Tongue (tissue), 1 donor: ENCODE measurements at regions not wholly inside any gene's neighbourhood (a gene's known extent, or its start where the extent isn't known, plus 50 kb on each side); places are given as distances from the start of the nearest gene placed in this dataset.

Experiments used
- DNase-seq: peaks from one replicate; pipeline ENCODE4 v3.0.0-alpha.2; 2015

DNA sequence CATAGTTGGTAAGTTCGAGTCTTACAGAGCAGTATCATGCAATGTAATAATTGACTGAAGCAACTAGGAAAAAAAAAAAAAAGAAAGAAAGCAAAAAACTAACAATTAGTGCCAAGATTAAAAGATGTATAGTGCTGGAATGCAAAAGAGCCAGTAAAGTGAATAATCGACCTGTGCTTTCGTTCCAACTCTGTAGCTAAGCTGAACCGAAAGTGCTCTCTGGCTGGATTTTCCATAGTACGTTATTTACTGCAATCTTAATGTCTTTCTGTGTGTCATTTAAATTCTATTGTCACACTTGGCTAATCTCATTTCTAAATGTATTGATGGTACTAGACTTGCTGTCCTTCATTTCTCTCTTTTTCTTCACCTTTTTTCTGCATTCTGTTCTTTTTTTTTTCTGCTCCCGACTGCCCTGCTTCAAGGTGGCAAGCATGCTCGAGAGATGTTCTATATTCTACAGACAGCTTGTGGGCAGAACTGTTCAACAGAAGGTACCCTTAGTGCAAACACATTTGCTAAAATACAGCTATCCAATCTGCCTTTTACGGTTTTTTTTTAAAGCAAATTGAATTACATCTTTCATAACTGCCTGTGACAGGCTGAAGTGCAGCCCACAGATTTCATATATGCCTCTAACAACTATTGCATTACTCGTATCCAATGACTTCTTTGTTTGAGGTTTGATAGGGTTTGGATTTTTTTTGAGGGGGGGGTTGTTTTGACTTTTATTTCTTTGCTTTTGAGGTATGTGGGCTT is 204.2 kb upstream of the MTNR1B start:
- DNase-seq: no peak

DNA sequence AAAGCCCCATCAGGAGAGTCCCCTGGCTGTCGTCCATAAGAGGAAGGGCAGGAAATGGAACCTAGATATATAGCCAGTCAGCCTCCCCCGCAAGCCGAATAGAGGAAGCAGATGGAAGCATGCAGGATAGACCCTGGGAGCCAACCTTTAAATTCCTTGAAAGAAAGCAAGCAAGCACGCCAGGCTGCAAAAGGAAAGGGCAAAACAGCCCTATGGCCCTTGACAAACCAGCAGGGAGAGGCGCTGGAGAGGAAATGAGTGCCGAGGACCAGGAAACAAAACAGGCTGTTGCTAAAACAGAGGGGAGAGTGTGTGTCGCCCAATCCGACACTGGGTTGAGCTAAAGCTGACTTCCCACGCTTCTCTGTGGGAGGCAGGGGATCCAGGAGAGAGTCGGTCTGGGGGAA is 203.5 kb upstream of the MTNR1B start:
- DNase-seq: peak; percentile 30

DNA sequence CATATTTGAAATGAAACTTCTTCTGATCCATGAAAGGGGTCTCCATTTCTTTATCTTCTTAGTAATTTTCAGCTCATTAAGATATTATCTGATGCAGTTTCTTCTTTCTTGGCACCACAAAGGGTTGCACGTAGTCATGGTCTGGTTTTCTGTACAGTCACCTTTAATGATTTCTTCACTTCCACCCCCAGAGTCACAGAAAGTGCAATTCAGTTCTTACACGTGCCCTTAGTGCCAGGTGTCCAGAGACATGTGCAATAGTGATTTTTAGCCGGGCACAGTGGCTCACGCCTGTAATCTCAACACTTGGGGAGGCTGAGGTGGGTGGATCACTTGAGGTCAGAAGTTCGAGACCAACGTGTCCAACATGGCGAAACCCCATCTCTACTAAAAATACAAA is 202.8 kb upstream of the MTNR1B start:
- DNase-seq: no peak

DNA sequence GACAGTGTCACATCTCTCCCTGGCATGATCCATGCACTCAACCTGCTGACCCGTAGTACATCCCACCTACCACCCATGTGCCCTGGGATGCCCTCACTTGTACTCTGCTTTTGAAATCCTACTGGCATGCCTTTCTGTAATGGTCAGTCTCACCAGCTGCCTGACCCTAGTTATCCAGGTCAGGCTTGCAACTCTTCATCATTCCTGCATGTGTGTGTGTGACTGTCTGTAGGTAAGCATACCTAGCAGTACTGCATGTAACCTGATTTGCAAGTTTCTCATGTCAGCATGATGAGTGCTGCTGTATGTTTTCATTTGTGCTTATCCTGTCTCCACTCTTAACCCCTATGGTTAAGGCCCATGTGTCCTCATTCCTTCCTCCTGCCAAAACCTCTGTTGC is 202.0 kb upstream of the MTNR1B start:
- DNase-seq: no peak

DNA sequence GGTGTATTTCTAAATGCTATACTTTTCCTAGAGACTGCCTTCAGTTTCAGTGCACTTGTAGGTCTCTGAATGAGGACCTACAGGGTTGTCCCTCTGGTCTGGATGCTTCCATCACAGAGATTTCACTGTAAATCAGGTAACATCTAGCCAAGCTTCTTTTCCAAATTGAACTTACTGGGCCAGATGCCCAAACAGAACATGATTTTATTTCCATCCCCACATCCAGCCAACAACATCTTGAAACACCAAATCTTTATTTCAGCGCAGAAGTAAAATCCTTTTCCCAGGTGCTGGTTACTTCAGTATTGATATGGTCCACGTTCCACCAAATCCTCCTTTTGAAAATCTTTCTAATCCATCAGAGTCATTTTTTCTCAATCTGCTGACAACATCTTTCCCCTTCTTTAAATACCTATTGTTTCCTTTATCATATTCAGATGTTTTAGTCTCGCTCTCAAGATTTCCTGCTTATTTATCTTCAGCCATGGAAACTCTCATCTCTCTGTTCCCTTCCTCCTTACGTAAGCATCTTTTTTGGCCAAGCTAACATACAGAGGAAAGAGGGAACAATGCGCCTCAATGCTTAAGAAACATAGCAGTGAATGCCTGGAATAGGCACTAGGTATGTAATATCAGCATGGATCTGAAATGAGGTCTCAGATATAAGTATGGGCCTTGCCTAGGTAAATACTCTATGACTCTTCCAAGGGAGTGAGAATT is 201.2 kb upstream of the MTNR1B start:
- peak; percentile 24 for DNase-seq

DNA sequence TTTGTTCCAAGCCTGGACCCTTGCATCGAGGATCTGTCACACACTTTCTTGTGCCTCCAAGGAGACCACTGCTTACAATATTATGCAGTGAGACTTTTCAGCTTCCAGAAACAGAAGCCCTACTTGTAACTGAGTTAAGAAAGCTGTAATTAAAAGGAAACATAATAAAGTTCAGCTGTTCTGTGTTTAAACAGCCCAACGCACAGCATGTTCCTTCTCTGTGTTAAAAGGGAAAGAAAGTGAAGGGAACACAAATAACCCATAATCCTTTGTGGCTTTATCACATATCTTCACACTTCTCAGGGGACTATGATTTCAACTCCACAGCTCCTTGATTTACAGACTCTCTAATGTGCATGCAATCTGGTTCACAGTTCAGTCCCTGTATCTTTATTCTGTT is 200.3 kb upstream of the MTNR1B start:
- no peak for DNase-seq

DNA sequence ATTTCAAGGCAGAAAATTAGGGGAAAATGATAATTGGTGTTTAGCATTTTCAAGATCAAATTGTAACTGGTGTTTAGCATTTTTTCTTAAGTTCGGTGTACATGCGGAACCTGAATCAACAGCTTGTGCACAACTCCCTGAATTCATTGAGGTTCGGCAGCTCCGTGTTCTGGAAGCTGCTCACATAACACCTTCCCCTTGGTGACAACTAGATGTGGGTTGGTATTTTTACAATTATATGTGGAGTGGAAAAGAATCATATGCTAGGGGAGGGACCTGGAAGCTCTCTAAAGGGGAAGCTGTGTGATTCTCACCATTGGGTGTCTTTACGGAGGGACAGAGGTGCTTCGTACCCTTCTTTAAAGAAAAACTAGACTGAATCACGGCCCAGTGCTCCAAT is 199.0 kb upstream of the MTNR1B start:
- no peak for DNase-seq

DNA sequence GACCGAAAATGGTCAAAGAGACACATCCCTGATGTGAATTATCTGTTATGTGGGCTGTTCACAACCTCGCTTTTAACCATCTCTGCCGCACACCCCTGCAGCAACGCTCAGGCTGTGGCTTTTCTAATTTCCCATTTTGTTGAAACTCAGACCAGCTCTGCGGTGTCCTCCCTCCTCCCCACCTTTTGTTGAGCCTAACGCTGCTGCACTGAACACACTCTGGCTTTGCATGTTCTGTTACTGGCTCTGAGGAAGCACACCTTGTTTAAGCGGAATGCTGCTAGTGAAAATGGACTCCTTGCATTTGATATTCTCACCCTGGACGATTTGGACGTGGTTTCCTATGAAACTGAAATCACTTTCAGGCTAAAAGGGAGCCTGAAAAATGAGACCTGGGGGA is 198.5 kb upstream of the MTNR1B start:
- no peak for DNase-seq

DNA sequence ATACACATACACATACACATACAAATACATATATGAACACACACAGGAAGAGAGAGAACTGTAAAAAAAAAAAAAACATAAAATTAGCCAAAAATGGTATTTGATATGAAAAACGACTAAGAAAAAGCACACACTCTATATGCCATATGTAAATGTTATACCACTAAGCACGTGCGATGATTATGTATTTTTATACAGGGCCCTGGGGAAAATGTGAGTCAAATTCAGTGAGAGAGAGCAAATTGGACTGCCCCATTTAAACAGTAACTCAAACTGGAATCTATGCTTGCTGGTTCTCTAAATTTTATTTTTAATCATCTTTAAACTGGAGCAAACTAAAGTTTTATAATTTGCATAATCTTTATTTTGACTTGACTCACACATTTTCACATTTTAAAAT is 197.8 kb upstream of the MTNR1B start:
- DNase-seq: no peak

DNA sequence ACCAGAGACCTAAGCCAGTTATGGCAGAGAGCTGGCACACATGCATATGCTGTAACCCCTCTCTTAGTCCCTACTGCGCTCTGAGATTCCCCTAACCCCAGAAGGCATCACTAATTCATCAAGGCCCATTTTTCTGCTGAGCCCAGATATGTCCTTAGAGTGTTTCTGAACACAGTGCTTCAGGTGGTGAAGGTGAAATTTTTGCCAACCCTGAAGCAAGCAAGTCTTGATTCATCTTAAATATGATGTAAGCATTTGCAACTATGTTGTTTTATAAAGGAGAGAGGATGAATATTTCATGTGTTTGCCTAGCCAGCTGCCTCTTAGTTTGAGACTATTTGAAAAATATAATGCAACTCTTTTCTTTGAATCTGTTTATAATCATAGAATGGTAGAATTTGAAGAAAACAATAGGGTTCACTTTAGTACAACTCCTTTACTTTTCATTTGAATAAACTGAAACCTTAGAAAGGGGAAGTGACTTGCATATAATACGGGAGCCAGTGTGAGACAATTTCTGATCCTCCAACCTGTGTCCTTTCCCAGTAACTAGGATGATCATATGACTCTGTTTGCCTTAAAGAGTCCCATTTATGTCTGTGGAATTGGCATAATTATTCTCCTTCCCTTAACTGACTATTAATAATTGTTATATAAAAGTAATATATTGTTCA is 194.3 kb upstream of the MTNR1B start:
- no peak for DNase-seq

DNA sequence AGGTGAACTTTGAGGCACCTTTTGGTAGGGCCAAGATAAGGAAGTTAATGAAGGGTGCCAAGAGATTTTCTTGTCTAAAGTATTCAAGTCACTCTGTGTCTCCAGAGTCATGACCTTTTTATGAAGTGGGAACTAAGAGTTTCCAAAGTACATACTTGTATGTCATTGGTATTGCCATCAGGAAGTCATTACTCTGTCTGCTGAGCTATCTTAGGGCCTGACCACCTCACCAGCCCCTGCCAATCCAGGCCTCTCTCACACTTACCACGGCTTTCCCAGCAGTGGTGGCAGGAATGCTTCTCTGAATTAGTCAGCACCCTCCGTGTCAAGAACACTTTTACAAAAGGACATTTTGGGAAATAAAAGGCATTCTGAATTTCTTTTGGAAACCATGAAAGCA is 192.8 kb upstream of the MTNR1B start:
- DNase-seq: no peak

DNA sequence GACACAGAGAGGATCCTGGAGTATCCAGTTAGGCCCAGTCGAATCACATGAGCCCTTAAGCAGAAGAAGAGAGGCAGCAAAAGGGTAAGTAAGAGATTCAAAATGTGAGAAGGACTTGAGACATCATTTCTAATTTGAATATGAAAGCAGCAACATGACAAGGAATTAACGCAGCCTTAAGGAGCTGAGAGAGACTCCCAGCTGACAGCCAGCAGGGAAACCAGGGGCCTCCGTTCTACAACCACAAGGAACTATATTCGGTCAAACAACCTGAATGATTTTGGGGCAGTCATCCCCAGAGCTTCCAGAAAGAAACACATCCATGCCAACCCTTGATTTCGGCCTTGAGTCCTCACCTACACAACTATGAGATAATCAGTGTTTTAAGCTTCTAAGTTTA is 189.7 kb upstream of the MTNR1B start:
- DNase-seq: no peak

DNA sequence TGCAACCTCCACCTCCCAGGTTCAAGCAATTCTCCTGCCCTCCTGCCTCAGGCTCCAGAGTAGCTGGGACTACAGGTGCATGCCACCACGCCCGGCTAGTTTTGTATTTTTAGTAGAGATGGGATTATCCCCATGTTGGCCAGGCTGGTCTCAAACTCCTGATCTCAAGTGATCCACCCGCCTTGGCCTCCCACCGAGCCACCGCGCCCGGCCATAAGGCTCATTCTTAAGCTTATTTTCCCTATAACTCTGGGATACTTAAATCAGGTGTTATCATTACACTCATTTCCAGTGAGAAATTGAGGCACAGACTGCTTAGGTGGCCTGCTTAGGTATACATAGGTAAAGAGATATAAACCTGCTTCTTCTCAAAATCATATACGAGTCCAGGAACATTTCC is 188.3 kb upstream of the MTNR1B start:
- DNase-seq: no peak

DNA sequence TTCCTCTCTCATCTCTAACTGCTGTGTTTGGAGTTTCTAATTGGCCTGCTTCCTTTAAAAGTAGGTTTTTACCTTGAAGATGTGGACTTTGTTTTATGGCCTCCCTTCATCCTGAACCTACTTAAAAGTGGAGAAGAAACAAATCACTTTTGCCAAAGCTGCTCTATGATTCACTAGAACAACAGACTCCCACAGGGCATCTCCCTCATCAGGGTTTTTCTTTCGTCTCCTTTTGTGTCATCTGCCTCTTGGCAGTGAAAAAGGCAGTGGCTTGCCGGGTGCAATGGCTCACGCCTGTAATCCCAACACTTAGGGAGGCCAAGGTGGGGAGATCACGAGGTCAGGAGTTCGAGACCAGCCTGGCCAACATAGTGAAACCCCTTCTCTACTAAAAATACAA is 186.6 kb upstream of the MTNR1B start:
- no peak for DNase-seq

DNA sequence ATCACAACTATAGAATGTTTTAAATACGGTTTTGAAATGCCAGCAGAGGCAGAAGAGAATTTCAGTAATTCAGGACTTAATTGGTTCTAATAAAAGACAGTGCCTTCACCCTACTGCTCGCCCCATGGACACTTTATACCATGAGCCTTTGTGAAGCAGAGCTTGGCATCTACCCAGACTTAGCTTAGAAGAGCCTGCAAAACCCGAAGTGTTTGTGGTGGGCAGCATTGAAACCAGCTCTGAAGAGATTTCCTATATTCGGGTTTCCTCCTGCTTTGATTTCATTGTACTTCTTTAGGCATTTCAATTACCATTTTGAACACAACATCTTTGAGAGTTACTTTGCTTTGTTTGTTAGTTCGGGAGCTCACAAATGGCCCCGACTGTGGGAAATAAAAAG is 185.1 kb upstream of the MTNR1B start:
- peak; percentile 63 for DNase-seq

DNA sequence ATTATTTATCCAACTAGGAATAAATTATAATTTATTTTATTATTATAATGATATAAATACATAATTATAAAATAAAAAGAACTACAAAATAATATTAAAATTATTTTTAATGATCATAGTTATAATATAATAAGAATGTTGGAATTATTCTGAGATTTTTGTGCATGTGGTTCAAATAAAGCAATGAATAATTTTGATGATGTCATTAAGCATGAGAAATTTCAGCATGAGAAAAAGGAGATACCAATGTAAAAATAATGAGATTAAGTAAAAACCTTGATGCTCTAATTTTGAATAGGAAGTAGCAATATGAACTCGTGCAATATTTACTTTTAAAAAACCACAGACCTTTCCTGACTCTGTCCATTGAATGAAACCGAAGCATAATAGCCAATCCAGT is 181.8 kb upstream of the MTNR1B start:
- no peak for DNase-seq

DNA sequence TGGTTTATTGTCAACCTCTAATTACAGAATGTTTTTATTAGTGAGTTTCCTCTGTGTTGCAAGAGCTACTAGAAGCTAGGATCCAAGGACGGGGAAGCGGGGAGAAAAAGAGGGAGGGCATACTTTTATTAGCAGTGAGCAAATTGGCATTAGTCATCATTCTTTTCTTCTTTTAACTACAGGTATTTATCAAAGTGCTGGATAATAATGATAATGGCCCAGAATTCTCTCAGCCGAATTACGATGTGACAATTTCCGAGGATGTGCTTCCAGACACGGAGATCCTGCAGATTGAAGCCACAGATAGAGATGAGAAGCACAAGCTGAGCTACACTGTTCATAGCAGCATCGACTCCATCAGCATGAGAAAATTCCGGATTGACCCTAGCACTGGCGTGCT is 179.7 kb upstream of the MTNR1B start:
- no peak for DNase-seq

DNA sequence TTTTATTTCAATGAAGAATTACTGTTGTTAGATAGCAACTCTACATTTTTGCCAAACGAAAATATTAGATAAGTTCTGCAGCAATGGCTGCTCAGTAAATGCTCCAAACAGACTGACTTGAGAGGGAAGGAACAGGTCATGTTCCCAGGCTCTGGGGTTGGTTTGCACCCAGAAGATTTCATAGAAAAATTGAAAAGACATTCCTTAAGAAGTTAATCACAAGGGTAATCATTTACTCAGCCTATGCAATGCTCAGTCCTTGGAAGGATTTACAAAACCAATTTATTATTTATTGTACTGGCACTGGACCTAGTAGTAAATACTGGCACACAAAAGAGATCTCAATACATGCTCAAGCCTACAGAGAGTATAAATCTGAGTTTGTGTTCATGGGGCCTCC is 179.1 kb upstream of the MTNR1B start:
- DNase-seq: no peak

DNA sequence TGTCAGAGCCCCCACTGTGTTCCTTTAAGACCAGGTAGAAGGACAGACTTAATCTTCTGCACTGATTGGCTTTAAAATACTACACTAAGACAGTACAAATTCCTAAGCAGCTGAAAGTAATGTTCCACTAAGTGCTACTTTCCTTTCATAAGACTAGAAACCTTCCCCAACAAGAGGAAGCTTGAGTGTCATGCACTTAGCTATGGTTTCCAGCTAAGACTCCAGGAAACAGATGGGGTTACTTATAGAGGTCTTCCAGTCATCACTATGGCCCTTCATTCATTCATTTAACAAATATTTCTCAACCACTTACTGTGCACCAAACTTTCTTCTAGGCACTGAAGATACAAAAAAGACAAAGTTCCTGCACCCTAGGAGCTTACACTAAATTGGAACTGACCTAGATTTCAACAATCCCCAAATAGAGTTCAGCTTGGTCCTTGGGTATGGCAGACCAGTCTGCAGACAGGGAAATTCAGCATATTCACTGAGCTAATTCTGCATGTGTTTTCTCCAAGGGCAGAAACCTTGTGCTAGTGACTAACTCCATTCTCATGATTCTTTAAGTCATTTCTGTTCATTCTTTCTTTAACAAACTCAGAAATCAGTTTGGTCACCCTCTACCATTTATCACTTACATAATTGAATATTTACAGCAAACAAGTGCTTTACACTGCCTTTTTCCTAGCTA is 178.4 kb upstream of the MTNR1B start:
- DNase-seq: no peak

DNA sequence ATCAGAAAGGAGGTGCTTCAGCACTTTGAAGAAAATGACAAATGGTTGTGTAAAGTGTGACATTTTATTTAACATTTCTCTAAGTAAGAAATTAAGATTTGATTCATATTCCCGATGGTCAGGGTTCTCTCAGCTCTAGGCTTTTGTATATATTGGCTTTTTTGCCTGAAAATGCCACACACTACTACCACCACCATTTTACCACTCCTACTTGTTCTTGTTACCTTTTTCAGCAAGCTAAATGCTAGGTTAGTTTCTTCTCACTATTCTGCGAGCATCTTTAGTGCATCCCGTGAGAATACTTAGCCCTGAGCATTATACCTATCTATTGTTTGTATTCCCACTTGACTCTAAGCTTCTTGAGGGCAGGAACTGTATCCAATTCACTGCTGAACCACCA is 177.6 kb upstream of the MTNR1B start:
- DNase-seq: no peak

DNA sequence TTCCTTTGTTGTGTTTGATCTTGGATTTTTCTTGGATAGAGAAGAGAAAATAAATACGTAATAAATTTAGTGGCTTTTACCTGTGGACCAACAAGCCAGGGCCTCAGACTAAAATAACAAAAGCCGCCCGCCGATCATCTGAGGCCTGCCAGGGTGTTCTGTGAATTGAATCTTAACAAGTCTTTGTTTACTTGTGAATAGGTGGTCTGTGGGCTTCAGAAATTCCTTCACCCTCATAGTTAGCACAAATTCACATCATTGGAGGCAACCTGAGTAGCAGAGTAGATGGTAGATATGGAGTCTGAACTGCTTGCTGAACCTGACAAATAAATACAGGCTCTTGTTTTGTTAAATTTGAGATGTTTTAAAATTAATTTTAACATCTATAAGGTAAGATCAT is 176.3 kb upstream of the MTNR1B start:
- no peak for DNase-seq

DNA sequence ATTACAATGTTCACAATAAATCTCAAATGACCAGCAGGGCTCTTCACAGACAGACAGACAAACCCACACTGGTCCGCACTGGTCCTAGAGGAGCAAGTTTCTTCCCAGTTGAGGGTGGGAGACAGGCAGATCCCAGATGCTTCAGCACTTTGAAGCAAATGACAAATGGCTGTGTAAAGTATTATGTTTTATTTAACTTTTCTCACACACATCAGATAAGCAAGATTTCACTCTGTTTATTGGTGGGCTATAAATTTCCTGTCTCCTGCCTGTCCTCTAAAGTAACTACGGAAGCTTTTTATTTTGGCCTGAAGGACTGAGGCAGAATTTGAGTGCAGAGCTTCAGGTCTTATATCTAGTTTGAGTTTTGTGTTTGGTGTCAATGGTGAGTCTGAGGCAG is 174.7 kb upstream of the MTNR1B start:
- DNase-seq: no peak

DNA sequence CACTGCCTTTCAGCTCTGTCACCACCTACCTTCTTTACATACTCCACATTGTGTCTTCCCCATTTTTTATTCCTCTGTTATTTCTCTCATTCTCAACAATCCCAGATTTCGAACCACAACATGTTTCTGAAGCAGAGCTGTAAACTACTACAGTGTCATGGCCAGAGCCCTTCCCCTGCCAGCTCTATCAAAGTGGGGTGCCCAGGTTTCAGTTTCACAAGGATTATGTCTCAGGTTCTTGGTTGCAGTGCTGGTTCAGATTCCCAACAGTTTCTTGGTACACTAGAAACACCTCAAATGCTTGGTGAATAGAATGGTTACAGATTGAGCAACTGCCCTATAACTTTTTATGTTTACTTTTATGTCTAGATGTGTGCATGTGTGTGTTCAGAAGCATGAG is 172.7 kb upstream of the MTNR1B start:
- DNase-seq: no peak
